Medulla oblongata (tissue), 1 donor: ENCODE measurements at regions not wholly inside any gene's neighbourhood (a gene's known extent, or its start where the extent isn't known, plus 50 kb on each side); places are given as distances from the start of the nearest gene placed in this dataset.
A peak's percentile ranks its signal among the peaks of the same experiment; 100 is the strongest.

Experiments
- DNase-seq: peaks from one replicate; pipeline ENCODE4 v3.0.0-alpha.2; 2015; ENCODE audit errors: extremely low spot score

GRCh38 chr12:127293507-127294310 is 973.3 kb upstream of the TMEM132C start:
- peak; percentile 57 for DNase-seq

GRCh38 chr12:127294651-127295210 is 972.2 kb upstream of the TMEM132C start:
- no peak for DNase-seq

GRCh38 chr12:127295630-127296029 is 971.3 kb upstream of the TMEM132C start:
- no peak for DNase-seq

GRCh38 chr12:127296591-127296990 is 970.4 kb upstream of the TMEM132C start:
- DNase-seq = no peak

- no peak for DNase-seq
These were observed 969.6 kb upstream of the TMEM132C start for GRCh38 chr12:127297327-127297726.

- DNase-seq = no peak
These were observed 966.9 kb upstream of the TMEM132C start for GRCh38 chr12:127300075-127300474.

GRCh38 chr12:127300753-127301152 is 966.2 kb upstream of the TMEM132C start:
- no peak for DNase-seq

- no peak for DNase-seq
These were observed 965.1 kb upstream of the TMEM132C start for GRCh38 chr12:127301876-127302275.

GRCh38 chr12:127304751-127305725 is 961.9 kb upstream of the TMEM132C start:
- no peak for DNase-seq

- no peak for DNase-seq
These were observed 960.3 kb upstream of the TMEM132C start for GRCh38 chr12:127306604-127307215.

- no peak for DNase-seq
These were observed 959.4 kb upstream of the TMEM132C start for GRCh38 chr12:127307528-127307927.

- no peak for DNase-seq
These were observed 958.8 kb upstream of the TMEM132C start for GRCh38 chr12:127308148-127308547.

GRCh38 chr12:127310548-127310947 is 956.4 kb upstream of the TMEM132C start:
- DNase-seq = no peak

GRCh38 chr12:127311720-127312364 is 955.1 kb upstream of the TMEM132C start:
- DNase-seq = no peak

GRCh38 chr12:127324681-127325080 is 942.3 kb upstream of the TMEM132C start:
- no peak for DNase-seq

GRCh38 chr12:127327986-127328385 is 939.0 kb upstream of the TMEM132C start:
- DNase-seq = no peak

- DNase-seq = no peak
These were observed 938.1 kb upstream of the TMEM132C start for GRCh38 chr12:127328867-127329266.

GRCh38 chr12:127334365-127334764 is 932.6 kb upstream of the TMEM132C start:
- DNase-seq = no peak

- no peak for DNase-seq
These were observed 931.9 kb upstream of the TMEM132C start for GRCh38 chr12:127334912-127335644.

- DNase-seq = no peak
These were observed 930.6 kb upstream of the TMEM132C start for GRCh38 chr12:127336416-127336815.

GRCh38 chr12:127339065-127339464 is 927.9 kb upstream of the TMEM132C start:
- no peak for DNase-seq
